Stimulated activated naive CD4-positive, alpha-beta T cell treated with Interleukin-2 at 50 U/mL for 16 hours (primary cell): ENCODE measurements at regions not wholly inside any gene's neighbourhood (a gene's known extent, or its start where the extent isn't known, plus 50 kb on each side); places are given as distances from the start of the nearest gene placed in this dataset.
"Not testable (repeated sequence)": the region's sequence is repeated elsewhere in the genome, so short reads cannot be mapped to it uniquely, and the experiment has no call there.

ENCODE experiments used
- DNase-seq: peaks from one replicate; lab custom pipeline; 2025; lab: John Stamatoyannopoulos, UW

GRCh38 chr6:154602296-154602695, 91.8 kb upstream of the CNKSR3 start:
- DNase-seq, result no peak

- DNase-seq, result no peak
Measured at GRCh38 chr6:154602708-154603107, 92.2 kb upstream of the CNKSR3 start.

GRCh38 chr6:154604119-154604518, 93.6 kb upstream of the CNKSR3 start:
- no peak for DNase-seq

- DNase-seq, result peak; percentile 40
Measured at GRCh38 chr6:154605178-154605881, 94.8 kb upstream of the CNKSR3 start.

GRCh38 chr6:154605882-154606370, 95.4 kb upstream of the CNKSR3 start:
- DNase-seq, result no peak

GRCh38 chr6:154606457-154606856, 96.0 kb upstream of the CNKSR3 start:
- DNase-seq, result peak; percentile 95

GRCh38 chr6:154606860-154607259, 96.4 kb upstream of the CNKSR3 start:
- no peak for DNase-seq

GRCh38 chr6:154611241-154611640, 100.8 kb upstream of the CNKSR3 start:
- no peak for DNase-seq

GRCh38 chr6:154611847-154612246, 101.4 kb upstream of the CNKSR3 start:
- DNase-seq, result no peak

- DNase-seq, result no peak
Measured at GRCh38 chr6:154613137-154613676, 102.7 kb upstream of the CNKSR3 start.

GRCh38 chr6:154614101-154614500, 103.6 kb upstream of the CNKSR3 start:
- DNase-seq, result no peak

GRCh38 chr6:154614641-154615040, 104.2 kb upstream of the CNKSR3 start:
- DNase-seq, result no peak

GRCh38 chr6:154615483-154616025, 105.1 kb upstream of the CNKSR3 start:
- no peak for DNase-seq

- DNase-seq, result no peak
Measured at GRCh38 chr6:154617175-154617574, 106.7 kb upstream of the CNKSR3 start.

- DNase-seq, result no peak
Measured at GRCh38 chr6:154619146-154619545, 108.7 kb upstream of the CNKSR3 start.

GRCh38 chr6:154621686-154622085, 111.2 kb upstream of the CNKSR3 start:
- DNase-seq, result no peak

- DNase-seq, result no peak
Measured at GRCh38 chr6:154622618-154623336, 110.4 kb upstream of the SCAF8 start.

GRCh38 chr6:154623391-154623790, 109.8 kb upstream of the SCAF8 start:
- no peak for DNase-seq

- DNase-seq, result no peak
Measured at GRCh38 chr6:154624038-154624599, 109.1 kb upstream of the SCAF8 start.

GRCh38 chr6:154624727-154625126, 108.5 kb upstream of the SCAF8 start:
- not testable (repeated sequence) for DNase-seq

- no peak for DNase-seq
Measured at GRCh38 chr6:154625721-154626120, 107.5 kb upstream of the SCAF8 start.

- no peak for DNase-seq
Measured at GRCh38 chr6:154629127-154629526, 104.1 kb upstream of the SCAF8 start.

- no peak for DNase-seq
Measured at GRCh38 chr6:154632119-154632518, 101.1 kb upstream of the SCAF8 start.
